Uterus (tissue), 3 donors: ENCODE measurements at regions not wholly inside any gene's neighbourhood (a gene's known extent, or its start where the extent isn't known, plus 50 kb on each side); places are given as distances from the start of the nearest gene placed in this dataset.
A peak's percentile ranks its signal among the peaks of the same experiment; 100 is the strongest.

ENCODE experiments used
- DNase-seq, 2 donors: peaks; one replicate each; pipeline ENCODE4 v3.0.0-alpha.2; 2019 to 2020
- H3K27ac ChIP-seq, 2 donors: fragments of 200-600 bp; sonication (generic); 1 replicate in 1 of 2; 2 replicates in 1 of 2; pipeline ENCODE4 v1.5.1; 2016 to 2018
- H3K27me3 ChIP-seq, 2 donors: fragments of 200-600 bp; sonication (generic); one replicate each; pipeline ENCODE4 v1.5.1; 2018 to 2019; ENCODE audit warnings: control low read depth in 1 of 2
- H3K36me3 ChIP-seq, 2 donors: fragments of 200-600 bp; sonication (generic); one replicate each; pipeline ENCODE4 v1.5.1; 2019; ENCODE audit warnings: control low read depth in 1 of 2
- H3K4me1 ChIP-seq, 2 donors: fragments of 200-600 bp; sonication (generic); one replicate each; pipeline ENCODE4 v1.5.1; 2018 to 2019; ENCODE audit warnings: control low read depth in 1 of 2
- H3K4me3 ChIP-seq, 2 donors: fragments of 200-600 bp; sonication (generic); 1 replicate in 1 of 2; 2 replicates in 1 of 2; pipeline ENCODE4 v1.5.1; 2018 to 2019; ENCODE audit warnings: mild to moderate bottlenecking in 1 of 2
- H3K9me3 ChIP-seq, 2 donors: fragments of 200-600 bp; sonication (generic); one replicate each; pipeline ENCODE4 v1.5.1; 2019; ENCODE audit warnings: control low read depth in 1 of 2
- CTCF ChIP-seq, 4 experiments: fragments of 200-600 bp in 2 of 4; fragments of 450-650 bp in 2 of 4; sonication (generic) in 2 of 4; IDR thresholded peaks; one replicate each; pipeline ENCODE4 v1.5.1; 2016 to 2019; ENCODE audit warnings: antibody characterized with exemption in 4 of 4, mild to moderate bottlenecking in 2 of 4, moderate library complexity in 1 of 4
- POLR2A ChIP-seq, 2 donors: fragments of 450-650 bp; IDR thresholded peaks; one replicate each; pipeline ENCODE4 v1.6.1; 2016; ENCODE audit warnings: antibody characterized with exemption in 2 of 2, mild to moderate bottlenecking in 1 of 2, moderate library complexity in 1 of 2
- intact Hi-C: fragments of 100-400 bp; cut with DNase I; formaldehyde crosslinking; loops from one replicate; pipeline ENCODE4 v1.15.1; 2023; ENCODE audit warnings: low total_unique reads
- donor health status: DM: yes; HTN: yes; CAD: no.

GRCh38 chr12:124378926-124379325 lies 84.0 kb downstream of the RFLNA start:
- no peaks in the 10 kb centered on the region for H3K27me3 ChIP-seq
- H3K36me3 ChIP-seq: no peaks in the 10 kb centered on the region
- TF ChIP-seq CTCF (IDR thresholded peaks at IDR 0.05): no peak
- TF ChIP-seq POLR2A (IDR thresholded peaks at IDR 0.05): no peak
- no peak overlapping the region for H3K4me3 ChIP-seq
- H3K9me3 ChIP-seq: no peaks in the 10 kb centered on the region
- H3K4me1 ChIP-seq: peaks cover 32 to 33% of the 10 kb centered on the region in 2 donors
- H3K27ac ChIP-seq: peak overlapping the region; percentile 87
- peak in 1 of 2 donors; percentile 22 for DNase-seq
- intact Hi-C loops: no loop called here

DNA sequence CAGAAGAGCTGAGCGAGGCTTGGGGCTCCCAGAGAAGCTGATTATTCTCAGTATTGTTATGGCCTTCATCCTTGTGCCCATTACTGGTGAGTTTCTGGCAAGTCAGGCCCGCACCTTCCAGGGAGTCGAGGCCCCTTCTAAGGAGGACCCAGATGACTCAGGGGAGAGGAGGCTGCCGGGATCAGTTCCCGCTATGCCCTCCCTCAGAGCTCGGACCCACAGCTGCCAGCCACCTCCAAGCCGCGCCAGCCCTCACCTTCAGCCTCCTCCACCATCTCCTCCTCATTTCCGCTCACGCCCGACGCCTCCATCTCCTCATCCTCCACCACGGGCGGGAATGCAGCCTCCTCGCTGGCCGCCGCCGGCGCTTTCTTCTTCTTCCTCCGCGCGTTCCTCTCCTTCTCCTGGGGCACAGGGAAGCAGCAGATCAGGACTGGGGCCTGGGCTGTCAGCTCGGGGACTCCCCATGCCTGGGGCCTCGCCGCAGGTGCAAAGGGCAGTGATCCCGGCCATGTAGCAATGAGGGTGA lies 83.2 kb downstream of the RFLNA start:
- H3K36me3 ChIP-seq: no peaks in the 10 kb centered on the region
- peak in 1 of 2 donors; percentile 37 for DNase-seq

GRCh38 chr12:124376435-124376834 lies 81.5 kb downstream of the RFLNA start:
- no peaks in the 10 kb centered on the region for H3K27me3 ChIP-seq
- TF ChIP-seq POLR2A (IDR thresholded peaks at IDR 0.05) (no peak), CTCF (IDR thresholded peaks at IDR 0.05) (no peak)
- no peak overlapping the region for H3K4me3 ChIP-seq
- intact Hi-C loops: no loop called here
- no peaks in the 10 kb centered on the region for H3K36me3 ChIP-seq
- DNase-seq: peak in 1 of 2 donors; percentile 26
- H3K4me1 ChIP-seq: peaks cover 23 to 25% of the 10 kb centered on the region in 2 donors
- no peaks in the 10 kb centered on the region for H3K9me3 ChIP-seq
- peak overlapping the region; percentile 13 to 44 for H3K27ac ChIP-seq

More for the DNA sequence above, 83.2 kb downstream of the RFLNA start:
- Histone ChIP-seq H3K27me3 (no peaks in the 10 kb centered on the region), H3K4me3 (no peak overlapping the region), H3K9me3 (no peaks in the 10 kb centered on the region), H3K4me1 (peaks cover 32 to 33% of the 10 kb centered on the region in 2 donors), H3K27ac (peak overlapping the region; percentile 87)
- no peak for TF ChIP-seq POLR2A (IDR thresholded peaks at IDR 0.05)
- no peak for TF ChIP-seq CTCF (IDR thresholded peaks at IDR 0.05)
- intact Hi-C loops: no loop called here

DNA sequence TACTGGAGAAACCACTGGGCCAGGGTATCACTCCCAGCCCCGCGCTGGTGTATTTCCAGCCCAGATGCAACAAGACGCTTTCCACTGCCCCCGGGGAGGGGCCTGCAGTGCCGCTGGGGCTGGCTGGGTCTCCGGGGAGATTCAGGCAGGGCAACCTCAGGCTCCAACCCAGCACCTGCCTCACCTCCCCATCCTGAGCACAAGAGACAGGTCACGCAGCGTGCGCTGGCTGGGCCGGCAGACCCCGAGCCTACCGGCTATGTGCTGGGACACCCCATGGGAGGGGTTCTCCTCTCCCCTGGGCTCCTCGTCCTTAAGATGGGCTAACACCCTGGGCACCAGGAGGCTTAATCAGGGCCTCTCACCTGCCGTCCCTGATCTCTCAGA lies 80.9 kb downstream of the RFLNA start:
- H3K27ac ChIP-seq: peak overlapping the region; percentile 13 to 44

More for the DNA sequence above, 80.9 kb downstream of the RFLNA start:
- no peak for TF ChIP-seq CTCF (IDR thresholded peaks at IDR 0.05)
- no peak for TF ChIP-seq POLR2A (IDR thresholded peaks at IDR 0.05)
- H3K4me3 ChIP-seq: no peak overlapping the region
- H3K4me1 ChIP-seq: peaks cover 16 to 18% of the 10 kb centered on the region in 2 donors
- H3K36me3 ChIP-seq: no peaks in the 10 kb centered on the region
- DNase-seq: no peak
- no peaks in the 10 kb centered on the region for H3K9me3 ChIP-seq
- intact Hi-C loops: no loop called here
- no peaks in the 10 kb centered on the region for H3K27me3 ChIP-seq
